GM10266 (cell line): ENCODE measurements at regions not wholly inside any gene's neighbourhood (a gene's known extent, or its start where the extent isn't known, plus 50 kb on each side); places are given as distances from the start of the nearest gene placed in this dataset.

ENCODE experiments used
- DNase-seq: peaks from one replicate; pipeline ENCODE4 v3.0.0; 2012; ENCODE audit errors: extremely low spot score
- TF ChIP-seq, protein P1 (sequence below): IDR thresholded peaks from 2 replicates; pipeline ENCODE4 v1.5.1; 2012; ENCODE audit warnings: mild to moderate bottlenecking, low read depth; ENCODE audit not compliant: control insufficient read depth, insufficient read depth; ENCODE audit errors: missing control alignments

DNA sequence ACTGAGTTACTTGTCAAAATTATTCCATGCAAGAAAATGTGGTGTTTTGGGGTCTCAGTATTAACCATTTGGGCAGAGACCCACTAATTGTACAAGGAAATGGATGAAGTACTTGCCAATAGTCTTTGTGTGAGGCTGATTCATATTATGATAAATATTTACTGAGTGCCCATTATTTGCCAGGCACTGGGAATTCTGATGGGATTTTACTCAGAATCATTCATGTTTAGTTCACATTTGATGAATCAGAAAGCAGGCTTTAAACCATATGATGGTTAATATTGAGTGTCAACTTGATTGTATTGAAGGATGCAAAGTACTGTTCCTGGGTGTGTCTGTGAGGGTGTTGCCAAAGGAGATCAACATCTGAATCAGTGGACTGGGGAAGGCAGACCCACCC lies 66.2 kb upstream of the SOX21 start:
- no peak for DNase-seq
- TF ChIP-seq, protein P1, sequence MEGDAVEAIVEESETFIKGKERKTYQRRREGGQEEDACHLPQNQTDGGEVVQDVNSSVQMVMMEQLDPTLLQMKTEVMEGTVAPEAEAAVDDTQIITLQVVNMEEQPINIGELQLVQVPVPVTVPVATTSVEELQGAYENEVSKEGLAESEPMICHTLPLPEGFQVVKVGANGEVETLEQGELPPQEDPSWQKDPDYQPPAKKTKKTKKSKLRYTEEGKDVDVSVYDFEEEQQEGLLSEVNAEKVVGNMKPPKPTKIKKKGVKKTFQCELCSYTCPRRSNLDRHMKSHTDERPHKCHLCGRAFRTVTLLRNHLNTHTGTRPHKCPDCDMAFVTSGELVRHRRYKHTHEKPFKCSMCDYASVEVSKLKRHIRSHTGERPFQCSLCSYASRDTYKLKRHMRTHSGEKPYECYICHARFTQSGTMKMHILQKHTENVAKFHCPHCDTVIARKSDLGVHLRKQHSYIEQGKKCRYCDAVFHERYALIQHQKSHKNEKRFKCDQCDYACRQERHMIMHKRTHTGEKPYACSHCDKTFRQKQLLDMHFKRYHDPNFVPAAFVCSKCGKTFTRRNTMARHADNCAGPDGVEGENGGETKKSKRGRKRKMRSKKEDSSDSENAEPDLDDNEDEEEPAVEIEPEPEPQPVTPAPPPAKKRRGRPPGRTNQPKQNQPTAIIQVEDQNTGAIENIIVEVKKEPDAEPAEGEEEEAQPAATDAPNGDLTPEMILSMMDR, result no peak

DNA sequence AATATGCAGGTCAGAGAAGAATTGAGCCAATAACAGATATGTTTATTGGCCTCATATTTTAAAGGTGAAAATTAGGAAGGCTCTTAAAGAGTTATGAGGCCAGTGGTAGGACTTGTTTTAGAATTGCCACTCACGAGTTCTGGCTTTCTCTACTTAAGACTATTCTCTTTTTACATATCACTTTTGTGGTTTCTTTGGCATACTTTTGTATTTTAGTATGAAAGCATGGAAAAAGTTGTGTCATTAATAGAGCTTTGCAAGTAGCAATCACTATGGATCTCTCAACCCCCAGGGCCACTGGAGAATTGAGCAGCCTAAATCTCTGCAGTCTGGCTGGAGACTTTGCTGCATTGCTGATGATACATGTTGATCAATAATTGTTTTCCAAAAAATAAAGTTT lies 64.6 kb upstream of the SOX21 start:
- no peak for DNase-seq
- TF ChIP-seq, protein P1, result no peak

DNA sequence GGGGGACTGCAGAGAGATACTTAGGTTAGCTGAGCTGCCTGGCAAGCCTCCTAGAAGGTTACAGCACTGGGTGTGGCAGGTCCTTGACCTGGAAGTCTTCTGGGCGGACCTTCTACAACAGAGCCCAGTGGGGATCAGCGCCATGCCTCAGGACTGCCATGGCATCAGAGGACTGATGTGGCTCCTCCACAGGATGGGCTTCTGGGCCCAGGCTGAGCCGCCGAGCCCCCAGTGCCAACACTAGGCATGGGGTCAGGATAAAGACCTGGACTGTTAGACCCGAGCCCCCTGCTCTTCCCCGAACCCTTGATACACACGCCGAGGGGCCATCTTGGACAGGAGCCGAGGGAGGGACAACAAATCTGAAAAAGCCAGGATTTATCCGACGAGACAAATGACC lies 64.0 kb upstream of the SOX21 start:
- DNase-seq, result no peak
- TF ChIP-seq, protein P1, result no peak

- TF ChIP-seq, protein P1, result no peak
- no peak for DNase-seq
These were observed 53.5 kb upstream of the SOX21 start for GRCh38 chr13:94765814-94766213.

DNA sequence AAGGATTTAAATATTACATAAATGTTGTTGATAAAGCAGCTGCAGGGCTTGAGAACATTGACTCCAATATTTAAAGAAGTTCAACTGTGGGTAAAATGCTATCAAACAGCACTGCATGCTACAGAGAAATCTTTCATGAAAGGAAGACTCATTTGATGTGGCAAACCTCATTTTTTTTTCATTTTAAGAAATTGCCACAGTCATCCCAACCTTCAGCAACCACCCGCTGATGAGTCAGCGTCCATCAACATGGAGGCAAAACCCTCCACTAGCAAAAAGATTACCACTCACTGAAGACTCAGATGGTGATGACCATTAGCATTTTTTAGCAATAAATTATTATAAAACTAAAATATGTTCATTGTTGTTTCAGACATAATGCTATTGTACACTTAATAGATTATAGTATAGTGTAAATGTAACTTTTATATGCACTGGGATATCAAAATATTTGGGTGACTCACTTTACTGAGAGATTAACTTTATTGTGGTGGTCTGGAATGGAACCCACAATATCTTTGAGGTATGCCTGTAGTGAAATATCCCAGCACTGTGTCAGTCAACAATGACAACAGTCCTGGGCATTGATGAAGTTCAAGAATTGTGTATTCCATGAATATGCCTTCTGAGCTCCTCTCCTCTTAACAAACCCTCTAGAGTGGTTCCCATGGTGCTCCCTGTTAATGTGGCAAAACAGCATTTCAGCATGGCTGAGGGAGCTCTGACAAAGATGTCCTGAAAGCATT lies 52.4 kb upstream of the SOX21 start:
- DNase-seq, result no peak

More for the DNA sequence above, 52.4 kb upstream of the SOX21 start:
- TF ChIP-seq, protein P1, result no peak
